ENCODE measurements at regions not wholly inside any gene's neighbourhood (a gene's known extent, or its start where the extent isn't known, plus 50 kb on each side); places are given as distances from the start of the nearest gene placed in this dataset.

- TF ChIP-seq CTCF (IDR thresholded peaks at IDR 0.05) (no peak), POLR2A (IDR thresholded peaks at IDR 0.05) (no peak), EP300 (IDR thresholded peaks at IDR 0.05) (no peak)
Measured at GRCh38 chr6:163983679-163984078, 569.2 kb downstream of the QKI start.

Data from tibial nerve (tissue), 4 donors.